ENCODE measurements at regions not wholly inside any gene's neighbourhood (a gene's known extent, or its start where the extent isn't known, plus 50 kb on each side); places are given as distances from the start of the nearest gene placed in this dataset.
"Not testable (repeated sequence)": the region's sequence is repeated elsewhere in the genome, so short reads cannot be mapped to it uniquely, and the experiment has no call there.

DNA sequence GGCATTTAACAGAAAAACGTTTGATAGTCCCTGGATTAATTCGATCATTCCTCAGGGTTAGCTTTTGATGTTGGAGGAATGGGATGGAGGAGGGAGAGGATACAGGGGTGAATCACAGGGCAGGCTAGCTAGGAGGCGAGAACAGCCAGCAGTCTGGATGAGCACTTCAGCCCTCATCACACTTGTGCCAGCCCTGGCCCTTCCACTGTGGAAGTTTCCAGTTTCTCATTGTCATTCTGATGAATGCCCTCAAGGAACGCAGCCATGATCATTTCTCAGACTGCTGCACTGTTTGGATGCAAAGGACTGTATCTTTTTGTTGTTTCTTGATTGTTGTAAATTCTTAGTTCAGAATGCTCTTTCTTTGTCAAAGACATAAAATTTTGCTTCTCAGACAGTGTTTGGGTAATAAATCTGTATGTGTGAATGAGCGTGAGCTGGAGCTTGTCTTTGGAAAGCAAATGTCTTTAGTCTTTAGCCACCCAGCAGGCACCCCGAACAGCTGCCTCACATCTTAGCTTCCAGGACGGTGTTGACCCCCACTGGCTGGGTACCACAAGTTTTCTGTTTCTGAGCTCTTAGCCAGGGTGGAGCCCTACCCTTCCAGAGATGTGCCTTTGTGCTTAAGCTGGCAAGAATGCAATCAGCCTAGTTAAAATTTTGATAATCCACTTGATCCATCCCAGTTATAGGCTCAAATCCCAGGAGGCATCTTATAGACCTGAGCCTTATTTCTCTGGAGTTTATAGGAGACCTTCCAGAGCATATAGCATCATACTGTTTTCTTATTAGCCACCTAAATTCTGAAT lies 121.1 kb downstream of the PDCD6IP start:
- POLR2A ChIA-PET: no interaction called here

DNA sequence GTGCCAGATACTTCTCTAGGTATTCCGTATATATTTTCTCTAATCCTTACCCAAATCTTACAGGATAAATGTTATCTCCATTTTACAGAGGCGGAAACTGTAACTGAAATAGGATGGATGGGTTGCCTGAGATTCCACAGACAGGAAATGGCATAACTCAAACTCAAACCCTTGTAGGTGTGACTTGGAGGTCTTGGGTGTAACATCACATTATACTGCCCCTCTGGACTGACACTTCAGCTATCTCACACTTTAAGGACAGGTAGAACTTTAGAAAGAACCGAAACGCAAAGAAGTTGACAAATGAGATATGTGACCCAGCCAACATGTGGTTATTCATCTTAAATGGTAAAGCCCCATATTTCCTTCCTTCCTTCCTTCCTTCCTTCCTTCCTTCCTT lies 122.1 kb downstream of the PDCD6IP start:
- ChIA-PET POLR2A (no interaction called here), CTCF (no interaction called here)

More for the DNA sequence above, 121.1 kb downstream of the PDCD6IP start:
- CTCF ChIA-PET: no interaction called here

DNA sequence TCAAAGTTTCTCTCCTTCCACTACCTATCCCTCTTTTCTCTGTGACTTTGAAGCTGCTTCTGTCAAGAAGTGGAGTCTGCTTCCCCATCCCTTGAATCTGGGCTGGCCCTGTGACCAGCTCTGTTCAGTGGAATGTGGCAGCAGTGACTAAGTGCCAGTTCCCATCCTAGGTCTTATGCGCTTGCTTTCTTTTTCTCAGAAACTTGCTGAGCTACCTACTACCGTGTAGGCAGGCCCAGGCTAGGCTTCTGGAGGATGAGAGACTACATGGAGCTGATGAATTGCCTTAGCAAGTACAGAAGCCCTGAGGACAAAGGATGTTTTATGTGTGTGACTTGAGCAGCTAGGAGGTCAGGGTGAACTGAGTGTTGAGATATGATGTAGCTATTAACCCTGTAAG lies 123.2 kb downstream of the PDCD6IP start:
- ChIA-PET CTCF (no interaction called here), POLR2A (no interaction called here)

DNA sequence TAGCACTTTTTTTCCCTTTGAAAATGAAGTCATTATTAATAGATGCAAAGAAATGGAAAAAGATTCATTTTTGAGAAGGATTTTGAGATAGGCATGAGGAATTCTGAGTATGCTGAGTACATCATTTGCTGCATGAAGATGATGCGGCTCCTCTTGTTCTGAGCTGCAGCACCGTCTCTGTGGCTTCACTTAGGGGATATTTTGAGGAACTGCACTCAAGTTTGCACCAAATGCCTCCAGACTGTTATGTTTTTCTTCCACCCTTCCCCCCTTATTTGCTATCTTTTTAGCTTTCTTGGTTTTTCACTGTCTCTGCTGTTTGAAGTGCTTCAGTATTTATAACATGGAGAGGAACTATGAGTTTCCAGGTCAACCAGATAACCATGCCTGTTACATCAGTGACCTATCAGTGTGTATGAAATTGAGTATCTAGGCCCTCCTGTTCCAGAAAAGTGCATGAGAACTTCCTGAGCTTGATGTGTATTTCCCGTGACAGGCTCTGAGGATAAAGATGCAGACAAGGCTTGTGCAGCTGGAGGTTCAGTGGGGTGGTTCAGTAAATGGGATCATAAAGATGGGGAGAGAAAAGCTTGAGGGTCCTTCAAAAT lies 128.7 kb downstream of the PDCD6IP start:
- CTCF ChIA-PET: no interaction called here

DNA sequence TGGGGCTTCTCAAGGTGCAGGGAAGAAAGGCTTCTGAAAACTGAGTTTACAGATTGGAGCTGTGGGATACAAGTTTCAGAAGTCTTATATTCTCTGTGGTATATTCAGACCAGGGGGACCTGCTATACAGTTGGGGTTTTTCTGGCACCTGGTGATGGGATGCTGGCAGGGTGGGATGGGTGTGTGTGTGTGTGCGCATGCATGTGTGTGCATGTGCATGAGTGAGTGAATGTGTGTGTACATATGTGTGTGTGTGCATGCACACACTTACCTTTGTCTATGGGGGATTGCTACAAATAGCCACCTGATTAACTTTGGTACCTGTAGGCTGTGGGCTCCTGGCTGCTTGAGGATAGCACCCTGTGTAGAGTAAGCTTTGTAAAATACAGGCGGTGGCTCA lies 131.4 kb downstream of the PDCD6IP start:
- CTCF ChIA-PET: no interaction called here
- POLR2A ChIA-PET: no interaction called here

More for the DNA sequence above, 128.7 kb downstream of the PDCD6IP start:
- POLR2A ChIA-PET: no interaction called here

DNA sequence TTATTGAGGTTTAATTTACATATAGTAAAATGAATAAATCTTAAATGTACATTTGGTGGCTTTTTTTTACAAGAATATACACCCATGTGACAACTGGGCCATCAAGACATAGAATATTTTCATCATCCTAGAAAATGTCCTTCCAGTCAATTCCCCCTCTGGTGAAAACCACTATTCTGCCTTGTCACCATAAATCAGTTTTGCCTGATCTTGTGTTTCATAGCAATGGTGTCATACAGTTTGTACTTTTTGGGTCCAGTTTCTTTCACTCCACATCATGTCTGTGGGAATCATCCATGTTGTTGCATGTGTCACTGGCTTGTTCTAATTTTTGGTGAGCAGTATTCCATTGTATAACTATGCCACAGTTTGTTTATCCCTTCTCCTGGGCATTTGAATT lies 133.1 kb downstream of the PDCD6IP start:
- POLR2A ChIA-PET: no interaction called here
- CTCF ChIA-PET: no interaction called here

DNA sequence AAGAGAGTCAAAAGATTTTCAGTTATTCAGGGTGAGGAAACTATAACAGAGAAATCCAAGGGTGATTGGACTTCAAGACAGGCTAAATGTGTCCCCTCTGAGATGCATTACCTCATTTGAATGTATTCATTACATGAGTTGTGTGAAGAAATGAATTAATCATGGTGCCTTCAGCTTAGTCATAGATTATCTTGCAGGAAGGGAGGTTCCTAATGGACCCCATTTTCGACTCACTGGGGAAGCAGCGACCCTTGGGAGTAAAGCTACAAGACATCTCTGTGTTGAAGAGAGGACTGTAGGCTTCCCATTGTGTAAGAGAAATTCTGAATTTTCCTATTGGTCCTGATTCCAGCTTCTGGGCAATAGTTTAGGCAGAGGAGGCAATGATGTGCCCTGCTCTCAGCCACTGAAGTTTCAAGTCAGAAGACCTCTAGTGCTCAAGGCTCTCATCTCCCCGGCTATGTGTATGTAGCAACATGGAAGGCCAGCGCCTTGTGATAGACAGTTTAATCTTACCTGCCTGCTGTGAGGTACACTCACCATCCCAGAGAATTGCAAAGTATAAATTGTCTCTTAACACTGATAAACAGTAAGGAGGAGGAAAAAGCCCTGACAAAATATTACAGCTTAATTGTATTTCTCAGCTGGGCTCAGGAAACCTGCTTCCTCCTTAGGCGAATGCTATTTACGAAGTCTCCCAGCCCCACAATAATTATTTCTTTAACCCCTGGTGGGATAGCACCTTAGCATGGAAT lies 133.8 kb downstream of the PDCD6IP start:
- CTCF ChIA-PET: no interaction called here
- POLR2A ChIA-PET: no interaction called here

DNA sequence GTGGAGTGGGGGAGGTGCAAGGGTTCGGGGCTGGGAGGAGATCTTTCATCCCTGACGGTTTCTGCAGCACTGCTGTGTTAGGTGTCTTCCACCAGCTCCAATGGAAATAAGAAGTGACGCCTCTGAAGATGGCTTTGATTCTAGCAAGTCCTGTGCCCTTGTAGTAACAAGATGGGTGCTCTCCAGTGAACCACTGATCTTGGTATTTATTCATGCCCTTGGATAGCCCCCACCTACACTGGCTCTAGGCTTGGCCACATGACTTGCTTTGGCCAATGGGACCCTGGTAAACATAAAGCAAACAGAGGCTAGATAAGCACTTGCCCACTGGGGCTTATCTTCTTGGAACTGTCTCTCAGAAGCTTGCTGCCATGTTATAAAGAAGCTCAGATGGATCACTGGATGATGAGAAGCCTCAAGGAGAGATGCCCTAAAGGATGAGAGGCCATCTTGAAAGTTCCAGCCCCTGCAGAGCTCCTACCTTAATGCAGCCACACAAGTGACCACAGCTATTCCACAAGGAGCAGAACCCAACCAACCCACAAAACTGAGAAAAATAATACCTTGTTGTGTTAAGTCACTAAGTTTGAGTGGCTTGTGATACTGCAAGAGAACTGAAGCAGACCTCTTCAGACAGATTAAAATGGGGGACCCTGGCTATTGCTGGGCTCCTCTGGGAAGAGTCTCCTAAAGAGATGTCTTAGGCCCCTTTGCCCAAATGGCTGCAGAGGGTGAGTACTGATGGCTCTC lies 137.9 kb downstream of the PDCD6IP start:
- ChIA-PET POLR2A (no interaction called here), CTCF (no interaction called here)

DNA sequence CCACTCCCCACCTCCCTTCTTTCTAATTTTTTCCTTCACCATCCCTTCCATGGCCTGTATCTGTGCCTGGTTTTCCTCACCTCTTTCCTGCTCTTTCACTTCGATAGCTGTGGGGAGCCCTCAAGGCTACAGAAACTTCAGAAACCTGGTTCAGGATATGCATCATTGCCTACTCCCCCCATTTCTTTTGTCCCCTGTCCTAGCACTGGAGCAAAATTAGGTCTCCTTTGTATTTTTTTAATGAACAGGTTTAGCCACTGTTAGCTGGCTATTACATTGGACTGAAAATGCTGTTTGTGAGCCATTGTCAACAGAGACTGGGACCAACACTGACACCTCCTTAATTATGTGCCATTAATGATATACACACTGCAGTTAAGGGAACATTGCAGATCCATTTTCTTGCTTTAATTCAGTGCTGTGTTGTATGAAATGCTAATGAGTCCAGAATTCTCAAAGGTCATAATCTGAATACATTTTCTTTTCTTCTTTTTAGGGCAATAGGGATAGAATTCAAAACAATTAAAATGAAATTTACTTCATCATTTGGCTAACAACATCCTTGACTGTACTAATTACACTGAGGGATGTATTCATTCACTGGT lies 138.6 kb downstream of the PDCD6IP start:
- CTCF ChIA-PET: no interaction called here
- POLR2A ChIA-PET: no interaction called here

DNA sequence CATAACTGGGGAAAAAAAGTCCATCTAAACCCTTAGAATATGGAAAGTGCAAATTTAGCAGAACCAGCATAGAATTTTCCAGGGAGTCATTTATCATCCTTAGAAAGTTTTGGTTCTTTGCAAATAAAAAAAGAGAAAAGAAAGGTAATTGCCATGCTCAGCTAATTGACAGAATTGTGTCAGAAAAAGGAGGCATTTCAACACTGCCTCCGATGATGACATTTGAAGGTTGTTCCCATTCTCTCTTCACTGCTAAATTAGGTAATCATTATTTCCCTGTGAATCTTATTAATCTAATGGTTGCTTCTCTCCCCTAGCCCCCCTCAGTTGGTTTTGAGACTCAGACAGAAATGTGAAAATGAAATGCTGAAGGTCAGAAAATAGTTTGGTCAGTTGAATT lies 139.2 kb downstream of the PDCD6IP start:
- ChIA-PET POLR2A (no interaction called here), CTCF (no interaction called here)

DNA sequence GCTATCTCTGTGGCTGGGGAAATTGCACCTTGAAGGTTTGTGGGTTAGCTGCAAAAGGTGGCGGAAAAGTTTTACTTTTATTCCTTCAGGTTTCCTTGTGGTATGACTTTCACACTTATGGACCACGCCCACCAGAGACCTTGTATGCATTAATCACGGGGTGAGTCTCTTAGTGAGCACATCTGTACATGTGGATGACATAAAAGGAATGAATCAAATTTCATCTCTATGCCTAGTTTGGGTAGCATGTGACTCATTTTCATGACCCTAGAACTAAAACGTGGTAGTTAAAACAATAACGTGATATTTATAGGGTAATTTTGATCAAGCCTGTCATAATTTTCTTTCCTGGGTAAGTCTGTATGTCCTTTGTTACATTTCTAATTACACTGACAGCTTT lies 141.7 kb downstream of the PDCD6IP start:
- POLR2A ChIA-PET: no interaction called here
- CTCF ChIA-PET: no interaction called here

DNA sequence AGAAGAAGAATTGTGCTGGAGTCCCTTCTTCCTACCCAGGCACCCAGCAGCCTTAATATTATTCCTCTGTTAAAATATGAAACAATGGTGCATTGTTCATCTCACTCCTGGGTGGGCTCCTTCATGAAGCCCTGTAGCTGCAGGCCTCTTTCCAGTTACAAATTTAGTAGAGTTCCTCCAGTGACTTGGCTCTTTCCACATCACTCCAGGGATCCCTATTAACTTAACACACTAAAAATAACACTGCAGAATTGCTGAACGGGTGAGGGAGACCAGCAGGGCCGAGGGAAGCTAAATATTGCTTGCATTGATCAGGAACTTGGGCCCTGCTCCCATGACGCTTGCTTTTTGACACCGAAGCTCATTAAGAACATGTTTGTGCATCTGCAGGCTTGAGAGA lies 142.3 kb downstream of the PDCD6IP start:
- CTCF ChIA-PET: no interaction called here
- POLR2A ChIA-PET: no interaction called here

DNA sequence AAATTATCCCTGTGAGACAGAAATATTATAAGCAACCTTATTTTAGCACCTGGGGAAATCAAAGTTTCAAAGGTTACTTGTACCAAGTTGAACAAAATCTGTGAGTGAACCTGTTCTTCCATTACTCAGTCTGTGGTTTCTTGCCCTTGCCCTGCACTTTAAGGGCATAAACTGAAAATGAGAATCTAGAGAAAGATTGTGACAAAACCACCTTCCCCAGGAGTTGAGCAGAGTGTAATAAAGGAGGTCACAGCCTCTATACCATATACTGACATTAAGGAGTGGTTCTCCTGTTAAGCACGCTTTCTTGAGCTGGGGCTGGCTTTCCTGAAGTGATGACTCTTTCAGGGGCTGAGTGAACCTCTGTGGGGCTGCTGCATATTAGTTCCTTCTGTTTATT lies 143.4 kb downstream of the PDCD6IP start:
- ChIA-PET POLR2A (no interaction called here), CTCF (no interaction called here)

DNA sequence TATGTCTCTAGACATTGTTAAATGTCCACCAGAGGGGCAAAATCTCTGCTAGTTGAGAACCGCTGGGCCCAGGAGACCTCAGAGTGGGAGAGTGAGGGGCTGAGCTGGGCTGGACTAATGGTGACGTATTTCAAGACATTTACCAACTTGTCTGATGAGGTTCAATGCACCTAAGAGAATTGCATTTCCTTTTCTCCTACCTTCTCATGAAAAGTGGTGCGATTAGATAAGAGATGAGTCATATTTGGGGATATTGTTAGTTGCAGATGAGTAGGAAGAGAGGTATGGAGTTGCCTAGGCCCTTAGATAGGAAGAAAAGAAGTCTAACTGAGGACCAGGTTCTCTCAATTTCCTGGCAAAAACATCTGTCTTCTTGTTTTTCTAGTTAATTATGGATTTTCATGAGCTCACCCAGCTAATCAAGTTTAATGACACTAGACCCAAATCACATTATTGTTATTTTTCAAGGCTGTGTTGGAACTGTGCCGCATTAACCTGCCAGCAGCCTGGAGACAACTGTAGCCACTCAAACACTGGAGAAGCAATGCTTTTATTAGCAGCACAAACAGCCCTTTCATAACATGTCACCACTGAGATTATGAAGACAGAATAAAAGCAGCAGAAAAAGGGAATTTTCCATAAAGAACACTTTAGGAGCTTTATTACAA lies 144.2 kb downstream of the PDCD6IP start:
- CTCF ChIA-PET: no interaction called here

DNA sequence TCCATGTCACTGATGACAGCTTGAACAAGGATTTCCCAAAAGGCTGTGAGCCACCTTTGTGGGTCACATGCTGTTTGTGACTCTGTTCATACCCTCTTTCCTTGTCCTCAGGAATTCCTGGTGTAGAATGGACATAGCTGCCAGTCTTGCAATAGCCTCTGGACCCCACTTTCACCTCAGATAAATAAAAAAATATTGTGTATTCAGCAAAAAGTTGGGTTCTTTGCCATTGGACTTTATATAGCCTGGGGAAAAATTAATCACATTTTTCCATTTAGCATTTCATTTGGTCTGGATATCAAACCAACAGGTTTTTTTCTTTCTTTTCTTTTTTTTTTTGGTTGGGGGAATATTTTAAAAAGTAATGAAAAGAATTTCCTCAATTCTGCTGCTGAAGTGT lies 144.8 kb downstream of the PDCD6IP start:
- POLR2A ChIA-PET: no interaction called here
- CTCF ChIA-PET: no interaction called here

More for the DNA sequence above, 144.2 kb downstream of the PDCD6IP start:
- POLR2A ChIA-PET: no interaction called here

DNA sequence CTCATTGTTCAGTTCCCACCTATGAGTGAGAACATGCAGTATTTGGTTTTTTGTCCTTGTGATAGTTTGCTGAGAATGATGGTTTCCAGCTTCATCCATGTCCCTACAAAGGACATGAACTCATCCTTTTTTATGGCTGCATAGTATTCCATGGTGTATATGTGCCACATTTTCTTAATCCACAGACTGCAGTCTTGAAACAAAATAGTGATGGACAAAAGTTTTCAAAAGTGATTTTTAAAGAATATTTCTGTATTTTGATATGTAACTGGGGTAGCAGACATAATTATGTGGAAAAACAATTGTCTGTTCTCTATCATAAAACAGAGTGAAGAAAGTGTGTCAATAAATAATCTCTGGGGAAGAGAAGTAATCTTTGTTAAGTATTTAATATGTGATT lies 148.2 kb downstream of the PDCD6IP start:
- POLR2A ChIA-PET, CTCF ChIA-PET: not testable (repeated sequence)

DNA sequence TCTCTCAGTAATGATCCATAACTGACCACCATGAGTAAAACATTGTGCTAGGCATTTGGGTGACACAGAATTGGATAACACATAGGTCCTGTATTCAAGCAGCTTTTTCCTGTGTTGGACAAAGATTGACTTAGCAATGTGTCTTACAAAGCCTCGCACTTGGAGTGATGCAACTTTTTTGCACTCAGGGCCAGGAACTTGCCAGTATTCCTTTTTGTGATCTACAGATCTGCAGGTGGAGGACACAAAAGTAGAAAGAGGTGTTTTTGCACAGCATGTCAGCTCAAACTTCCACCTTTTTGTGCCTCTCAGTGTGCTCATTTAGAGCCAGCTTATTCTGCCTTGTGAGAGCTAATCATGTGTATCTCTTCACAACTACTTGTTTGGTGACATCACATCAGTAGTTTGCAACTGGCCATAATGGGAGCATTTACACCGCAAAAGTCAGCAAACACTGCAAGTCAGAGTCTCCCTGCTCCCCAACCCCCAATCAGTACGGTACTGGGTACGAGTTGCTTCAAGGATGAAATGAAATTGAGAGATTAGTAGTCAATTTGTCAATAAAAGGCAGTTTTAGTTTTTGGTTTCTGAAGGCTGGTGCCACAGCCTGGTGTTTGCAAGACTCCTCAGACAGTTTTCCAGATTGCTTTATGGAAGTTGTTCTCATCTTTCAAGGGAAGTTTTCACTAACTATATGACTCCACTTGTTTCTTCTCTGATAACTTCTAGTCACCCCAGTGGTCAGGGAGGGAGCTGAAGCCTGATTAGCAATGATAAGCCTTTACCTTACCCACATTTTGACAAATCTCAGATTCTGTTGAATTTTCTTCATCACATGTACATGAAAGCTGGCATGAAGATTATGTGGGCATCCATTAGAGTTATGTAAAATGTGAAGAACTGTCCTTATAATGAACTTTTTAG lies 149.1 kb downstream of the PDCD6IP start:
- ChIA-PET POLR2A (no interaction called here), CTCF (no interaction called here)

DNA sequence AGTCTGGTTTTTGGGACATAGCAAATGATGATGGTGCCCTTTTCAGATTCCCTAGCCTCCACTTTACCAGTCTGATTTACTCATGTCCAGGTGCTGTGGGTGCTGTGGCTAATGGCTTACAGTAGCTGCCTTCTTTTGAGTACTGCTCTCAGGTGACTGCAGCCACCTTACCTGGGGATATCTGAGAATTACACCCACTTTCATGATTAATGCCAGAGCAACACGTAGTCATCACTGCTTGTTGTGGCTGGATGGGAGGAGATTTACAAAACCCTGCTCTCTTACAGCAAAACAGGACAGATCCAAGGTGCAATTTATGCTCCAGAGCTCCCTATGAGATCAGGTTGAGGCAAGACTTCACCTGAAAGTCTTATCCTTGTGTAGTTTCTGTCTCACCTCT lies 150.6 kb downstream of the PDCD6IP start:
- ChIA-PET CTCF (no interaction called here), POLR2A (no interaction called here)

DNA sequence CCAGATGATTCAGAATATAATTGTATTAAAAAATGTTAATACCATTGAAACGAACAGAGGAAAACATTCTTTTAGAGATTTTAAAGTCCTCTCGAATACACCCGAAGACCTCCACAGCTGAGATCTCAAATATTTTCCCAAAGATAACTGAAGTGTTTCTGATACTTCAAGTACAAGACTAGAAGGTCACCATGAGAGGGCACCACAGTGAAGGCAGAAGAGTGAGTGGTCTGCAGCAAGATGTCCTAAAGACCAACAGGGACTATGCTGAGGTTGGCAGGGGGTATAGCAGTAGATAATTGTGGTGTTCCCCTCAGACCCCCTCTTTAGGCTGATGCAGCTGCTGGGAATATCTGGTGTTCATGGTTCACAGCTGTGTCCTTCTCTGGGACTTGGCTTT lies 156.5 kb downstream of the PDCD6IP start:
- ChIA-PET POLR2A (no interaction called here), CTCF (no interaction called here)
